SJSA1 (cell line): ENCODE measurements at regions not wholly inside any gene's neighbourhood (a gene's known extent, or its start where the extent isn't known, plus 50 kb on each side); places are given as distances from the start of the nearest gene placed in this dataset.

ENCODE experiments used
- DNase-seq, 2 experiments: peaks; one replicate each; pipeline ENCODE4 v3.0.0-alpha.2; 2015 to 2020; ENCODE audit warnings: low spot score in 2 of 2, low read depth in 1 of 2
- H3K27ac ChIP-seq: fragments of 250-450 bp; sonication (Bioruptor Pico); 2 replicates; pipeline ENCODE4 v1.5.1; 2020; ENCODE audit warnings: mild to moderate bottlenecking, moderate library complexity
- H3K27me3 ChIP-seq: fragments of 250-450 bp; sonication (Bioruptor Pico); replicated peaks from 2 replicates; pipeline ENCODE4 v1.5.1; 2020; ENCODE audit warnings: mild to moderate bottlenecking, moderate library complexity
- H3K36me3 ChIP-seq: fragments of 250-450 bp; sonication (Bioruptor Pico); 2 replicates; pipeline ENCODE4 v1.5.1; 2020; ENCODE audit warnings: mild to moderate bottlenecking
- H3K4me1 ChIP-seq: fragments of 250-450 bp; sonication (Bioruptor Pico); replicated peaks from 2 replicates; pipeline ENCODE4 v1.6.1; 2021; ENCODE audit warnings: mild to moderate bottlenecking
- H3K4me3 ChIP-seq: fragments of 250-450 bp; sonication (Bioruptor Pico); 2 replicates; pipeline ENCODE4 v1.5.1; 2020; ENCODE audit warnings: mild to moderate bottlenecking
- H3K9me3 ChIP-seq: fragments of 250-450 bp; sonication (Bioruptor Pico); replicated peaks from 2 replicates; pipeline ENCODE4 v1.5.1; 2020; ENCODE audit warnings: mild to moderate bottlenecking

- H3K4me3 ChIP-seq = no peak overlapping the region
- no peak for DNase-seq
- H3K27me3 ChIP-seq = no peaks in the 10 kb centered on the region
- H3K9me3 ChIP-seq = no peaks in the 10 kb centered on the region
- H3K4me1 ChIP-seq = peaks cover 16% of the 10 kb centered on the region
- no peak overlapping the region for H3K27ac ChIP-seq
- H3K36me3 ChIP-seq = no peaks in the 10 kb centered on the region
These were observed 487.7 kb upstream of the INTU start for GRCh38 chr4:127145006-127145540.

- H3K27ac ChIP-seq = no peak overlapping the region
- no peak overlapping the region for H3K4me3 ChIP-seq
- H3K4me1 ChIP-seq = peaks cover 13% of the 10 kb centered on the region
- no peaks in the 10 kb centered on the region for H3K27me3 ChIP-seq
- DNase-seq = no peak
- H3K36me3 ChIP-seq = no peaks in the 10 kb centered on the region
- H3K9me3 ChIP-seq = no peaks in the 10 kb centered on the region
These were observed 484.6 kb upstream of the INTU start for GRCh38 chr4:127148165-127148564.

GRCh38 chr4:127149086-127149485 is 483.7 kb upstream of the INTU start:
- no peak overlapping the region for H3K27ac ChIP-seq

GRCh38 chr4:127151941-127152340 is 480.8 kb upstream of the INTU start:
- Histone ChIP-seq H3K4me3 (no peak overlapping the region), H3K27ac (no peak overlapping the region), H3K36me3 (no peaks in the 10 kb centered on the region), H3K9me3 (no peaks in the 10 kb centered on the region), H3K4me1 (no peaks in the 10 kb centered on the region), H3K27me3 (no peaks in the 10 kb centered on the region)
- no peak for DNase-seq

More at GRCh38 chr4:127149086-127149485, 483.7 kb upstream of the INTU start:
- no peaks in the 10 kb centered on the region for H3K27me3 ChIP-seq
- H3K4me1 ChIP-seq = peaks cover 4% of the 10 kb centered on the region
- no peak for DNase-seq
- no peaks in the 10 kb centered on the region for H3K9me3 ChIP-seq
- H3K4me3 ChIP-seq = no peak overlapping the region
- no peaks in the 10 kb centered on the region for H3K36me3 ChIP-seq

GRCh38 chr4:127155116-127155515 is 477.6 kb upstream of the INTU start:
- DNase-seq = no peak
- no peaks in the 10 kb centered on the region for H3K4me1 ChIP-seq
- no peaks in the 10 kb centered on the region for H3K9me3 ChIP-seq
- H3K4me3 ChIP-seq = no peak overlapping the region
- H3K36me3 ChIP-seq = no peaks in the 10 kb centered on the region
- H3K27me3 ChIP-seq = no peaks in the 10 kb centered on the region
- H3K27ac ChIP-seq = no peak overlapping the region

GRCh38 chr4:127155555-127155954 is 477.2 kb upstream of the INTU start:
- Histone ChIP-seq H3K27me3 (no peaks in the 10 kb centered on the region), H3K4me1 (no peaks in the 10 kb centered on the region), H3K27ac (no peak overlapping the region)

GRCh38 chr4:127162741-127163140 is 470.0 kb upstream of the INTU start:
- Histone ChIP-seq H3K27me3 (no peaks in the 10 kb centered on the region), H3K27ac (no peak overlapping the region), H3K4me1 (no peaks in the 10 kb centered on the region), H3K9me3 (no peaks in the 10 kb centered on the region), H3K4me3 (no peak overlapping the region), H3K36me3 (no peaks in the 10 kb centered on the region)
- DNase-seq = no peak

More at GRCh38 chr4:127155555-127155954, 477.2 kb upstream of the INTU start:
- Histone ChIP-seq H3K4me3 (no peak overlapping the region), H3K36me3 (no peaks in the 10 kb centered on the region), H3K9me3 (no peaks in the 10 kb centered on the region)
- no peak for DNase-seq

GRCh38 chr4:127165971-127166370 is 466.8 kb upstream of the INTU start:
- H3K9me3 ChIP-seq = no peaks in the 10 kb centered on the region; the same call in 1 of the 2 replicates
- H3K36me3 ChIP-seq = no peaks in the 10 kb centered on the region
- H3K27me3 ChIP-seq = no peaks in the 10 kb centered on the region
- no peak overlapping the region for H3K4me3 ChIP-seq
- no peak overlapping the region for H3K27ac ChIP-seq
- no peaks in the 10 kb centered on the region for H3K4me1 ChIP-seq
- no peak for DNase-seq

- no peaks in the 10 kb centered on the region for H3K36me3 ChIP-seq
- H3K27ac ChIP-seq = no peak overlapping the region
- H3K9me3 ChIP-seq = no peaks in the 10 kb centered on the region; the same call in 1 of the 2 replicates
- no peaks in the 10 kb centered on the region for H3K27me3 ChIP-seq
- H3K4me3 ChIP-seq = no peak overlapping the region
- H3K4me1 ChIP-seq = no peaks in the 10 kb centered on the region
- DNase-seq = no peak
These were observed 458.6 kb upstream of the INTU start for GRCh38 chr4:127174201-127174600.

GRCh38 chr4:127174616-127175015 is 458.1 kb upstream of the INTU start:
- no peaks in the 10 kb centered on the region; the same call in 1 of the 2 replicates for H3K9me3 ChIP-seq

GRCh38 chr4:127179256-127180087 is 453.3 kb upstream of the INTU start:
- Histone ChIP-seq H3K4me1 (no peaks in the 10 kb centered on the region), H3K27ac (no peak overlapping the region), H3K27me3 (no peaks in the 10 kb centered on the region), H3K36me3 (no peaks in the 10 kb centered on the region), H3K9me3 (no peaks in the 10 kb centered on the region), H3K4me3 (no peak overlapping the region)
- DNase-seq = no peak

More at GRCh38 chr4:127174616-127175015, 458.1 kb upstream of the INTU start:
- Histone ChIP-seq H3K36me3 (no peaks in the 10 kb centered on the region), H3K4me3 (no peak overlapping the region), H3K27me3 (no peaks in the 10 kb centered on the region), H3K27ac (no peak overlapping the region), H3K4me1 (no peaks in the 10 kb centered on the region)
- no peak for DNase-seq

GRCh38 chr4:127181001-127181400 is 451.8 kb upstream of the INTU start:
- Histone ChIP-seq H3K9me3 (no peaks in the 10 kb centered on the region), H3K4me3 (no peak overlapping the region), H3K27me3 (no peaks in the 10 kb centered on the region), H3K4me1 (no peaks in the 10 kb centered on the region), H3K36me3 (no peaks in the 10 kb centered on the region), H3K27ac (no peak overlapping the region)
- DNase-seq = no peak

- H3K4me1 ChIP-seq = no peaks in the 10 kb centered on the region
- DNase-seq = no peak
- H3K9me3 ChIP-seq = no peaks in the 10 kb centered on the region
- H3K4me3 ChIP-seq = no peak overlapping the region
- no peaks in the 10 kb centered on the region for H3K27me3 ChIP-seq
- no peaks in the 10 kb centered on the region for H3K36me3 ChIP-seq
- no peak overlapping the region for H3K27ac ChIP-seq
These were observed 450.1 kb upstream of the INTU start for GRCh38 chr4:127182687-127183086.

GRCh38 chr4:127188847-127189246 is 443.9 kb upstream of the INTU start:
- H3K4me3 ChIP-seq = no peak overlapping the region
- no peaks in the 10 kb centered on the region for H3K9me3 ChIP-seq
- no peak overlapping the region for H3K27ac ChIP-seq
- no peak for DNase-seq
- H3K27me3 ChIP-seq = no peaks in the 10 kb centered on the region
- no peaks in the 10 kb centered on the region for H3K4me1 ChIP-seq
- no peaks in the 10 kb centered on the region for H3K36me3 ChIP-seq
